ENCODE measurements at regions not wholly inside any gene's neighbourhood (a gene's known extent, or its start where the extent isn't known, plus 50 kb on each side); places are given as distances from the start of the nearest gene placed in this dataset.

- DNase-seq: no peak
Measured at GRCh38 chr6:156175433-156175832, 601.7 kb upstream of the ARID1B start.

- no peak for DNase-seq
Measured at GRCh38 chr6:156174031-156174890, 602.9 kb upstream of the ARID1B start.

GRCh38 chr6:156169371-156169770 is 607.8 kb upstream of the ARID1B start:
- no peak for DNase-seq

GRCh38 chr6:156167625-156168071 is 609.5 kb upstream of the ARID1B start:
- peak; percentile 23 for DNase-seq

GRCh38 chr6:156167016-156167624 is 610.1 kb upstream of the ARID1B start:
- no peak for DNase-seq

- no peak for DNase-seq
Measured at GRCh38 chr6:156166093-156166492, 611.1 kb upstream of the ARID1B start.

- DNase-seq: no peak
Measured at GRCh38 chr6:156164701-156165452, 612.3 kb upstream of the ARID1B start.

- DNase-seq: no peak
Measured at GRCh38 chr6:156163311-156163710, 613.9 kb upstream of the ARID1B start.

GRCh38 chr6:156161471-156161870 is 615.7 kb upstream of the ARID1B start:
- DNase-seq: no peak

- no peak for DNase-seq
Measured at GRCh38 chr6:156160795-156161165, 616.4 kb upstream of the ARID1B start.

GRCh38 chr6:156160007-156160794 is 617.0 kb upstream of the ARID1B start:
- DNase-seq: no peak

- no peak for DNase-seq
Measured at GRCh38 chr6:156154896-156155295, 622.3 kb upstream of the ARID1B start.

GRCh38 chr6:156150391-156150790 is 626.8 kb upstream of the ARID1B start:
- DNase-seq: no peak

- DNase-seq: no peak
Measured at GRCh38 chr6:156146891-156147290, 630.3 kb upstream of the ARID1B start.

GRCh38 chr6:156131221-156131903 is 645.8 kb upstream of the ARID1B start:
- DNase-seq: peak; percentile 37

- DNase-seq: no peak
Measured at GRCh38 chr6:156126535-156126934, 650.6 kb upstream of the ARID1B start.

GRCh38 chr6:156125844-156126243 is 651.3 kb upstream of the ARID1B start:
- DNase-seq: no peak

GRCh38 chr6:156123731-156124130 is 653.4 kb upstream of the ARID1B start:
- no peak for DNase-seq

- DNase-seq: no peak
Measured at GRCh38 chr6:156121973-156122372, 655.2 kb upstream of the ARID1B start.

GRCh38 chr6:156114541-156114940 is 658.9 kb upstream of the NOX3 start:
- no peak for DNase-seq

- DNase-seq: no peak
Measured at GRCh38 chr6:156113631-156114030, 658.0 kb upstream of the NOX3 start.

GRCh38 chr6:156111913-156112312 is 656.3 kb upstream of the NOX3 start:
- DNase-seq: no peak

Data from suppressor macrophage treated with lipopolysaccharide for 4 hours (primary cell).